Prostate gland (tissue), 2 donors: ENCODE measurements at regions not wholly inside any gene's neighbourhood (a gene's known extent, or its start where the extent isn't known, plus 50 kb on each side); places are given as distances from the start of the nearest gene placed in this dataset.

Source experiments
- DNase-seq: peaks from one replicate; pipeline ENCODE4 v3.0.0-alpha.2; 2019; ENCODE audit warnings: low spot score
- H3K27ac ChIP-seq, 2 donors: fragments of 200-600 bp; sonication (generic); 2 replicates each; pipeline ENCODE4 v1.5.1; 2017 to 2019
- H3K27me3 ChIP-seq: fragments of 200-600 bp; sonication (generic); replicated peaks from 2 replicates; pipeline ENCODE4 v1.5.1; 2019; ENCODE audit not compliant: insufficient read depth
- H3K36me3 ChIP-seq, 2 donors: fragments of 200-600 bp; sonication (generic); 1 replicate in 1 of 2; 2 replicates in 1 of 2; pipeline versions ENCODE4 v1.5.1 to v1.8.1; 2017 to 2019
- H3K4me1 ChIP-seq: fragments of 200-600 bp; sonication (generic); replicated peaks from 2 replicates; pipeline ENCODE4 v1.5.1; 2019
- H3K4me3 ChIP-seq, 2 donors: fragments of 200-600 bp; sonication (generic); 2 replicates each; pipeline ENCODE4 v1.5.1; 2017 to 2019
- H3K9me3 ChIP-seq: fragments of 200-600 bp; sonication (generic); 2 replicates; pipeline ENCODE4 v1.5.1; 2017
- CTCF ChIP-seq, 4 experiments: fragments of 200-600 bp in 2 of 4; fragments of 450-650 bp in 2 of 4; sonication (generic) in 2 of 4; IDR thresholded peaks; 1 replicate in 3 of 4; 2 replicates in 1 of 4; pipeline ENCODE4 v1.5.1; 2016 to 2019; ENCODE audit warnings: antibody characterized with exemption in 4 of 4, mild to moderate bottlenecking in 2 of 4, moderate library complexity in 2 of 4
- POLR2A ChIP-seq: fragments of 450-650 bp; IDR thresholded peaks from one replicate; pipeline ENCODE4 v1.6.1; 2016; ENCODE audit warnings: antibody characterized with exemption, mild to moderate bottlenecking
- POLR2AphosphoS5 ChIP-seq: sonication (generic); formaldehyde crosslinking; IDR thresholded peaks from one replicate; pipeline ENCODE4 v1.6.1; 2017; ENCODE audit warnings: antibody characterized with exemption
- WGBS: methylation state at CpG from one replicate; pipeline ENCODE4 v1.1.5; 2018; 5-methylcytosine and 5-hydroxymethylcytosine counted together
- intact Hi-C: fragments of 100-400 bp; cut with DNase I; formaldehyde crosslinking; loops from one replicate; pipeline ENCODE4 v1.14.2; 2022

- no peaks in the 10 kb centered on the region for H3K4me1 ChIP-seq
- 35% methylated on average over 1 of the region's 1 CpG for WGBS
- no peak overlapping the region for H3K27ac ChIP-seq
- DNase-seq, result no peak
- TF ChIP-seq POLR2A (no peak), CTCF (IDR thresholded peaks at IDR 0.05) (no peak), POLR2AphosphoS5 (no peak)
- H3K36me3 ChIP-seq, result no peaks in the 10 kb centered on the region
- no peak overlapping the region for H3K4me3 ChIP-seq
- no peaks in the 10 kb centered on the region for H3K9me3 ChIP-seq
- intact Hi-C loops, result no loop called here
- H3K27me3 ChIP-seq, result no peaks in the 10 kb centered on the region
These were observed 635.7 kb upstream of the NRXN1 start for GRCh38 chr2:51667679-51668078.

GRCh38 chr2:51662187-51662586 lies 630.3 kb upstream of the NRXN1 start:
- H3K9me3 ChIP-seq, result no peaks in the 10 kb centered on the region
- TF ChIP-seq POLR2A (no peak), POLR2AphosphoS5 (no peak), CTCF (IDR thresholded peaks at IDR 0.05) (no peak)
- H3K27ac ChIP-seq, result no peak overlapping the region
- H3K36me3 ChIP-seq, result no peaks in the 10 kb centered on the region
- H3K27me3 ChIP-seq, result no peaks in the 10 kb centered on the region
- intact Hi-C loops, result no loop called here
- H3K4me3 ChIP-seq, result no peak overlapping the region
- WGBS, result 71% methylated on average over 5 of the region's 5 CpGs
- no peak for DNase-seq
- H3K4me1 ChIP-seq, result no peaks in the 10 kb centered on the region

GRCh38 chr2:51657849-51658248 lies 625.9 kb upstream of the NRXN1 start:
- Histone ChIP-seq H3K4me1 (no peaks in the 10 kb centered on the region), H3K4me3 (no peak overlapping the region), H3K27ac (no peak overlapping the region), H3K9me3 (no peaks in the 10 kb centered on the region), H3K27me3 (no peaks in the 10 kb centered on the region), H3K36me3 (no peaks in the 10 kb centered on the region)
- DNase-seq, result no peak
- 93% methylated on average over 4 of the region's 4 CpGs for WGBS
- no peak for TF ChIP-seq CTCF (IDR thresholded peaks at IDR 0.05)
- no peak for TF ChIP-seq POLR2A
- no peak for TF ChIP-seq POLR2AphosphoS5
- intact Hi-C loops, result no loop called here

- intact Hi-C loops, result no loop called here
- H3K36me3 ChIP-seq, result no peaks in the 10 kb centered on the region
- no peak for TF ChIP-seq CTCF (IDR thresholded peaks at IDR 0.05)
- TF ChIP-seq POLR2AphosphoS5, result no peak
- TF ChIP-seq POLR2A, result no peak
- H3K9me3 ChIP-seq, result no peaks in the 10 kb centered on the region
- H3K27me3 ChIP-seq, result no peaks in the 10 kb centered on the region
- H3K4me3 ChIP-seq, result no peak overlapping the region
- H3K27ac ChIP-seq, result no peak overlapping the region
- no peaks in the 10 kb centered on the region for H3K4me1 ChIP-seq
- DNase-seq, result no peak
These were observed 618.8 kb upstream of the NRXN1 start for GRCh38 chr2:51650769-51651168.

GRCh38 chr2:51649366-51649765 lies 617.4 kb upstream of the NRXN1 start:
- no peak for DNase-seq
- no peaks in the 10 kb centered on the region for H3K36me3 ChIP-seq
- TF ChIP-seq POLR2A (no peak), POLR2AphosphoS5 (no peak), CTCF (IDR thresholded peaks at IDR 0.05) (no peak)
- no peak overlapping the region for H3K4me3 ChIP-seq
- H3K9me3 ChIP-seq, result no peaks in the 10 kb centered on the region
- H3K27me3 ChIP-seq, result no peaks in the 10 kb centered on the region
- intact Hi-C loops, result no loop called here
- no peak overlapping the region for H3K27ac ChIP-seq
- H3K4me1 ChIP-seq, result no peaks in the 10 kb centered on the region
- WGBS, result 63% methylated on average over 1 of the region's 1 CpG
